ENCODE measurements at regions not wholly inside any gene's neighbourhood (a gene's known extent, or its start where the extent isn't known, plus 50 kb on each side); places are given as distances from the start of the nearest gene placed in this dataset.

DNA sequence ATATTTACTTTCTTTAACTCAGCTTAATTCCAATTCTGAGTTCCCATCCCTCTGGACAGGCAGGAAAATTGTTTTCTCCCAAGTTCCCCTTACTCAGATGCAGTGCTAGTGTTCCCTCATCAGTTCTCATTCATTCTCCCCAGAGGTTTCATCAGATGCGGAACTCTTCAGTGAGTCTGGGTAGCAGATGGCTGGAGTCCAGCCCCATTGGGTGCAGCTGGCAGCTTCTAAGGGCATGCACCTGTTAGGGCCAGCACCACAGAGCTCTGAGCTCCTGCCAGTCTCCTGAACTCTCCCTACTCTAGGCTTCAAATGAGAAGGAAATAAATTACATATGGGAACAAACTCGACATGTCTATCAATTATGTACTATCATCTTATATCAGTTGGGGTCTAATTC, 76.6 kb downstream of the SOD2 start (continued):
- TF ChIP-seq, protein P1, sequence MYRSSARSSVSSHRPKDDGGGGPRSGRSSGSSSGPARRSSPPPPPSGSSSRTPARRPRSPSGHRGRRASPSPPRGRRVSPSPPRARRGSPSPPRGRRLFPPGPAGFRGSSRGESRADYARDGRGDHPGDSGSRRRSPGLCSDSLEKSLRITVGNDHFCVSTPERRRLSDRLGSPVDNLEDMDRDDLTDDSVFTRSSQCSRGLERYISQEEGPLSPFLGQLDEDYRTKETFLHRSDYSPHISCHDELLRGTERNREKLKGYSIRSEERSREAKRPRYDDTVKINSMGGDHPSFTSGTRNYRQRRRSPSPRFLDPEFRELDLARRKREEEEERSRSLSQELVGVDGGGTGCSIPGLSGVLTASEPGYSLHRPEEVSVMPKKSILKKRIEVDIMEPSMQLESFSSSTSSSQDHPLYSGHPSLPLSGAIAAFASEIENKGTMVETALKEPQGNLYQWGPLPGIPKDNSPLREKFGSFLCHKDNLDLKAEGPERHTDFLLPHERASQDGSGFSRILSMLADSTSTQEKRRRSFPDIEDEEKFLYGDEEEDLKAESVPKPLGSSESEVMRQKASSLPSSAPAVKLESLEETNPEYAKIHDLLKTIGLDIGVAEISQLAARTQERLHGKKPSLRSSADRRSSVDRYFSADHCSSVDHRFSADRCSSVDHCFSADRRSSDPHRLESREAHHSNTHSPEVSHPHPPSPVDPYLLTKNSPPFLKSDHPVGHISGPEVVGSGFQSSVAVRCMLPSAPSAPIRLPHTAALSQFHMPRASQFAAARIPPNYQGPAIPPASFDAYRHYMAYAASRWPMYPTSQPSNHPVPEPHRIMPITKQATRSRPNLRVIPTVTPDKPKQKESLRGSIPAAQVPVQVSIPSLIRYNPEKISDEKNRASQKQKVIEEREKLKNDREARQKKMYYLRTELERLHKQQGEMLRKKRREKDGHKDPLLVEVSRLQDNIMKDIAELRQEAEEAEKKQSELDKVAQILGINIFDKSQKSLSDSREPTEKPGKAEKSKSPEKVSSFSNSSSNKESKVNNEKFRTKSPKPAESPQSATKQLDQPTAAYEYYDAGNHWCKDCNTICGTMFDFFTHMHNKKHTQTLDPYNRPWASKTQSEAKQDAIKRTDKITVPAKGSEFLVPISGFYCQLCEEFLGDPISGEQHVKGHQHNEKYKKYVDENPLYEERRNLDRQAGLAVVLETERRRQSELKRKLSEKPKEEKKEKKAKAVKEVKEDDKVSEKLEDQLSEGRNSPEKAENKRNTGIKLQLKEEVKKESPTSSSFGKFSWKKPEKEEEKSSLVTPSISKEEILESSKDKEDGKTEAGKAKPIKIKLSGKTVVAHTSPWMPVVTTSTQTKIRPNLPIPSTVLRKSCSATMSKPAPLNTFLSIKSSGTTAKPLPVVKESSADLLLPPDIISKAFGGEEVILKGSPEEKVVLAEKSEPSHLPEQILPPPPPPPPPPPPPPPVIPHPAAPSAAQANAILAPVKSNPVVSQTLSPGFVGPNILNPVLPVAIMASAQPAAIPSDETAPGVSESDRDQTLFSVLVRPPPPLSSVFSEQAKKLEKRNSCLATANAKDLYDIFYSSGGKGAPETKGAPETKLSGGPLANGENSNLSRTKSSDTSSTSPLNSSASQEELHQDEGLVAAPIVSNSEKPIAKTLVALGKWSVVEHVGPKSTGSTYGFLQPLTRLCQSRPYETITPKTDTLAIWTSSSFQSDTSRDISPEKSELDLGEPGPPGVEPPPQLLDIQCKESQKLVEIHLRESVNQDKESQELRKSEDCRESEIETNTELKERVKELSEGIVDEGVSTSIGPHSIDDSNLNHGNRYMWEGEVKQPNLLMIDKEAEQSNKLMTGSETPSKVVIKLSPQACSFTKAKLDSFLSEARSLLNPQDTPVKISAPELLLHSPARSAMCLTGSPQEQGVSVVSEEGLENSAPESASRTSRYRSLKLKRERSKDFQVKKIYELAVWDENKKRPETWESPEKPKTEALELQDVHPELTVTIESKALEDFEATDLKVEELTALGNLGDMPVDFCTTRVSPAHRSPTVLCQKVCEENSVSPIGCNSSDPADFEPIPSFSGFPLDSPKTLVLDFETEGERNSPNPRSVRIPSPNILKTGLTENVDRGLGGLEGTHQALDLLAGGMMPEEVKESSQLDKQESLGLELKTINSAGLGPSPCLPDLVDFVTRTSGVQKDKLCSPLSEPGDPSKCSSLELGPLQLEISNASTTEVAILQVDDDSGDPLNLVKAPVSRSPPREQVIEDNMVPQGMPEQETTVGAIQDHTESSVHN (IDR thresholded peaks at IDR 0.05; ENCODE audit: borderline replicate concordance in 1 of 2, low read depth in 1 of 2): no peak
- TF ChIP-seq ZFP36 (IDR thresholded peaks at IDR 0.05; ENCODE audit: low read depth, low read length, partially characterized antibody): no peak
- TF ChIP-seq ZNF146 (CRISPR knock-in tag; IDR thresholded peaks at IDR 0.05; ENCODE audit: unreplicated experiment): no peak
- no peak for TF ChIP-seq FOXK1 (CRISPR knock-in tag; IDR thresholded peaks at IDR 0.05; ENCODE audit: borderline replicate concordance)
- TF ChIP-seq FOSL1 (tag; conservative IDR thresholded peaks at IDR 0.05): no peak
- no peak for TF ChIP-seq FOXP4 (CRISPR knock-in tag; IDR thresholded peaks at IDR 0.05; ENCODE audit: borderline replicate concordance)
- TF ChIP-seq MCM5 (IDR thresholded peaks at IDR 0.05; ENCODE audit: low read depth): no peak
- no peak for TF ChIP-seq ARHGAP35 (IDR thresholded peaks at IDR 0.05; ENCODE audit: partially characterized antibody)
- no peak for TF ChIP-seq DLX4 (CRISPR knock-in tag; IDR thresholded peaks at IDR 0.05)
- TF ChIP-seq EWSR1 (IDR thresholded peaks at IDR 0.05; ENCODE audit: borderline replicate concordance, low read depth, partially characterized antibody): no peak

Data from K562 (cell line).